ENCODE measurements at regions not wholly inside any gene's neighbourhood (a gene's known extent, or its start where the extent isn't known, plus 50 kb on each side); places are given as distances from the start of the nearest gene placed in this dataset.

DNA sequence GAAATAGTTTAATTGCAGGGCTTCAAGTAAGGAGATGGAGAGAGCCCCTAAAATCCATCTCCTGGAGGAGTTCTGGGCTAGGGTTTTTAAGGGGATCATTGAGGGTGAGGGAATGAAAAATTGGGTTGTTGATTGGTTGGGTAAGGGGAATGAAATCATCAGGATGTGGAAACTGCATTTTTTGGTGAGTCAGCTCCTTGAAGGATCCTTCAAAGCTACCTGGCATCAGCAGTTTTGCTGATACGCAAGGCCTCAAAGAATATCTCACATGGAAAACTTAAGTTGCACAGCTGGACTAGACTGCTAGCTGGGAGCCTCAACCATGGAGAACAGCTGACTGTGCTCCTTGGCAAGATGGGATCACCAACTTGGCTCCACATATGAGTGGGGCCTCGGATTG lies 136.7 kb downstream of the FGF10 start:
- Histone ChIP-seq H2AFZ (ENCODE audit: control insufficient read depth, low read length) (no peak overlapping the region), H3K27me3 (ENCODE audit: control insufficient read depth, extremely low read depth, insufficient read depth, low read length) (no peaks in the 10 kb centered on the region), H4K20me1 (ENCODE audit: control insufficient read depth, extremely low read depth, insufficient read depth, low read length) (no peaks in the 10 kb centered on the region), H3K27ac (ENCODE audit: control insufficient read depth, insufficient read depth, low read length) (no peak overlapping the region), H3K4me2 (ENCODE audit: control insufficient read depth, extremely low read depth, insufficient read depth, low read depth, low read length) (no peak overlapping the region), H3K4me1 (ENCODE audit: control insufficient read depth, extremely low read depth, insufficient read depth, low read length) (no peaks in the 10 kb centered on the region), H3K9me3 (ENCODE audit: control insufficient read depth, low read depth, low read length) (no peaks in the 10 kb centered on the region), H3K79me2 (ENCODE audit: control insufficient read depth, insufficient read depth, low read length) (no peaks in the 10 kb centered on the region), H3K36me3 (ENCODE audit: control insufficient read depth in 2 of 2, extremely low read depth in 1 of 2, insufficient read depth in 2 of 2, low read length in 2 of 2) (no peaks in the 10 kb centered on the region), H3K4me3 (ENCODE audit: control insufficient read depth in 2 of 3, extremely low read depth in 1 of 3, insufficient read depth in 2 of 3, low read depth in 1 of 3, low read length in 3 of 3) (no peak overlapping the region), H3K9me1 (ENCODE audit: control insufficient read depth, extremely low read depth, insufficient read depth, low read length) (no peaks in the 10 kb centered on the region), H3K9ac (ENCODE audit: control insufficient read depth, extremely low read depth, insufficient read depth, low read length) (no peak overlapping the region)
- no peak for TF ChIP-seq EZH2 (IDR thresholded peaks at IDR 0.05; ENCODE audit: low read length)
- TF ChIP-seq CTCF (optimal IDR thresholded peaks at IDR 0.05 in 1 of 3, IDR thresholded peaks at IDR 0.05 in 1 of 3, conservative IDR thresholded peaks at IDR 0.05 in 1 of 3; ENCODE audit: extremely low read depth in 1 of 3, insufficient read depth in 2 of 3, low read length in 3 of 3) = no peak
- dilution Hi-C loops (cut with MboI; ENCODE audit: extremely low pct_ligation_motif_present, low sequenced_read_pairs) = no loop called here
- FAIRE-seq (no peak), DNase-seq (ENCODE audit: low read depth, low spot score) (no peak)

- no peak overlapping the region for H3K9ac ChIP-seq (ENCODE audit: control insufficient read depth, extremely low read depth, insufficient read depth, low read length)
- no peak overlapping the region for H2AFZ ChIP-seq (ENCODE audit: control insufficient read depth, low read length)
- H3K9me1 ChIP-seq (ENCODE audit: control insufficient read depth, extremely low read depth, insufficient read depth, low read length) = no peaks in the 10 kb centered on the region
- no peak overlapping the region for H3K4me2 ChIP-seq (ENCODE audit: control insufficient read depth, extremely low read depth, insufficient read depth, low read depth, low read length)
- DNase-seq (ENCODE audit: low read depth, low spot score) (no peak), FAIRE-seq (no peak)
- H3K79me2 ChIP-seq (ENCODE audit: control insufficient read depth, insufficient read depth, low read length) = no peaks in the 10 kb centered on the region
- H4K20me1 ChIP-seq (ENCODE audit: control insufficient read depth, extremely low read depth, insufficient read depth, low read length) = no peaks in the 10 kb centered on the region
- H3K27ac ChIP-seq (ENCODE audit: control insufficient read depth, insufficient read depth, low read length) = no peak overlapping the region
- no peaks in the 10 kb centered on the region for H3K9me3 ChIP-seq (ENCODE audit: control insufficient read depth, low read depth, low read length)
- dilution Hi-C loops (cut with MboI; ENCODE audit: extremely low pct_ligation_motif_present, low sequenced_read_pairs) = no loop called here
- H3K36me3 ChIP-seq (ENCODE audit: control insufficient read depth in 2 of 2, extremely low read depth in 1 of 2, insufficient read depth in 2 of 2, low read length in 2 of 2) = no peaks in the 10 kb centered on the region
- no peaks in the 10 kb centered on the region for H3K27me3 ChIP-seq (ENCODE audit: control insufficient read depth, extremely low read depth, insufficient read depth, low read length)
- TF ChIP-seq EZH2 (IDR thresholded peaks at IDR 0.05; ENCODE audit: low read length) (no peak), CTCF (optimal IDR thresholded peaks at IDR 0.05 in 1 of 3, IDR thresholded peaks at IDR 0.05 in 1 of 3, conservative IDR thresholded peaks at IDR 0.05 in 1 of 3; ENCODE audit: extremely low read depth in 1 of 3, insufficient read depth in 2 of 3, low read length in 3 of 3) (no peak)
- H3K4me1 ChIP-seq (ENCODE audit: control insufficient read depth, extremely low read depth, insufficient read depth, low read length) = no peaks in the 10 kb centered on the region
- no peak overlapping the region for H3K4me3 ChIP-seq (ENCODE audit: control insufficient read depth in 2 of 3, extremely low read depth in 1 of 3, insufficient read depth in 2 of 3, low read depth in 1 of 3, low read length in 3 of 3)
Observed at GRCh38 chr5:44246986-44247385, 142.2 kb downstream of the FGF10 start.
